ENCODE measurements at regions not wholly inside any gene's neighbourhood (a gene's known extent, or its start where the extent isn't known, plus 50 kb on each side); places are given as distances from the start of the nearest gene placed in this dataset.

DNA sequence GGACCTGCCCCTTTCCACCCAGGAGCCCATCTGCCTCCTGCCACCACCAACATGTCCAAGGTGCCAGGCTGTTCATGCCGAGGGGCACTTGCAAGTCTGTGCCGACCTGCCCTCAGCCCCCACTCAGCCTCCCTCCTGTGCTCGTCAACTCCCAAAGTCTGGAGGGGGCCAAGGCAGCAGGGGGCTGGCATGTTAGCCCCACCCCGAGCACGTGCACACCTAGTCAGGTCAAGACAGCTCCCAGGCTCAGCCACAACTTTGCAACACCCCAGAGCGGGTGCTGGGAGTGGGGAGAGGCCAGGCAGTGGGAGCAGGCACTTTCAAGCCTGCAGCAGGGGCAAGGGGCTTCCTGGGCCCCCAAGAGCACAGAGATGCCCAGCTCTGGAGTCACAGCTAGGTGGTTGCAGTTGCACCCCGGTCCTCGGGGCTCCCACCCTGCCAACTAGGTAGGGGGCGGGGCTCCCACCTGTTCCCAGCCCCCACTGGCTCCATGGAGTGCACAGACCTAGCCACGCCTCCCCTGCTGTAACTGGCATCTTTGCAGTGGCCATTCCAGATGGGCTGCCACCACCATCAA lies 272.5 kb downstream of the CETN3 start:
- TF ChIP-seq, protein P1, sequence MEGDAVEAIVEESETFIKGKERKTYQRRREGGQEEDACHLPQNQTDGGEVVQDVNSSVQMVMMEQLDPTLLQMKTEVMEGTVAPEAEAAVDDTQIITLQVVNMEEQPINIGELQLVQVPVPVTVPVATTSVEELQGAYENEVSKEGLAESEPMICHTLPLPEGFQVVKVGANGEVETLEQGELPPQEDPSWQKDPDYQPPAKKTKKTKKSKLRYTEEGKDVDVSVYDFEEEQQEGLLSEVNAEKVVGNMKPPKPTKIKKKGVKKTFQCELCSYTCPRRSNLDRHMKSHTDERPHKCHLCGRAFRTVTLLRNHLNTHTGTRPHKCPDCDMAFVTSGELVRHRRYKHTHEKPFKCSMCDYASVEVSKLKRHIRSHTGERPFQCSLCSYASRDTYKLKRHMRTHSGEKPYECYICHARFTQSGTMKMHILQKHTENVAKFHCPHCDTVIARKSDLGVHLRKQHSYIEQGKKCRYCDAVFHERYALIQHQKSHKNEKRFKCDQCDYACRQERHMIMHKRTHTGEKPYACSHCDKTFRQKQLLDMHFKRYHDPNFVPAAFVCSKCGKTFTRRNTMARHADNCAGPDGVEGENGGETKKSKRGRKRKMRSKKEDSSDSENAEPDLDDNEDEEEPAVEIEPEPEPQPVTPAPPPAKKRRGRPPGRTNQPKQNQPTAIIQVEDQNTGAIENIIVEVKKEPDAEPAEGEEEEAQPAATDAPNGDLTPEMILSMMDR (IDR thresholded peaks at IDR 0.05; ENCODE audit: insufficient read depth, low read length, poor library complexity, severe bottlenecking), result no peak
- no peak overlapping the region for H3K4me3 ChIP-seq (replicated peaks; ENCODE audit: low read depth, low read length)
- no peaks in the 10 kb centered on the region for H3K27me3 ChIP-seq (replicated peaks; ENCODE audit: control insufficient read depth, insufficient read depth, low read length)
- DNase-seq (ENCODE audit: extremely low read depth, insufficient read length), result no peak
- no peaks in the 10 kb centered on the region for H3K36me3 ChIP-seq (ENCODE audit: control insufficient read depth, insufficient read depth, low read length)

GRCh38 chr5:90135779-90136378 lies 273.7 kb downstream of the CETN3 start:
- TF ChIP-seq, protein P1 (IDR thresholded peaks at IDR 0.05; ENCODE audit: insufficient read depth, low read length, poor library complexity, severe bottlenecking), result peak; percentile 50
- DNase-seq (ENCODE audit: extremely low read depth, insufficient read length), result no peak

GRCh38 chr5:90134892-90135291 lies 274.7 kb downstream of the CETN3 start:
- H3K4me3 ChIP-seq (replicated peaks; ENCODE audit: low read depth, low read length), result no peak overlapping the region
- TF ChIP-seq, protein P1 (IDR thresholded peaks at IDR 0.05; ENCODE audit: insufficient read depth, low read length, poor library complexity, severe bottlenecking), result no peak
- no peak for DNase-seq (ENCODE audit: extremely low read depth, insufficient read length)
- no peaks in the 10 kb centered on the region for H3K27me3 ChIP-seq (replicated peaks; ENCODE audit: control insufficient read depth, insufficient read depth, low read length)
- no peaks in the 10 kb centered on the region for H3K36me3 ChIP-seq (ENCODE audit: control insufficient read depth, insufficient read depth, low read length)

More at GRCh38 chr5:90135779-90136378, 273.7 kb downstream of the CETN3 start:
- H3K27me3 ChIP-seq (replicated peaks; ENCODE audit: control insufficient read depth, insufficient read depth, low read length), result no peaks in the 10 kb centered on the region
- no peaks in the 10 kb centered on the region for H3K36me3 ChIP-seq (ENCODE audit: control insufficient read depth, insufficient read depth, low read length)
- H3K4me3 ChIP-seq (replicated peaks; ENCODE audit: low read depth, low read length), result no peak overlapping the region

DNA sequence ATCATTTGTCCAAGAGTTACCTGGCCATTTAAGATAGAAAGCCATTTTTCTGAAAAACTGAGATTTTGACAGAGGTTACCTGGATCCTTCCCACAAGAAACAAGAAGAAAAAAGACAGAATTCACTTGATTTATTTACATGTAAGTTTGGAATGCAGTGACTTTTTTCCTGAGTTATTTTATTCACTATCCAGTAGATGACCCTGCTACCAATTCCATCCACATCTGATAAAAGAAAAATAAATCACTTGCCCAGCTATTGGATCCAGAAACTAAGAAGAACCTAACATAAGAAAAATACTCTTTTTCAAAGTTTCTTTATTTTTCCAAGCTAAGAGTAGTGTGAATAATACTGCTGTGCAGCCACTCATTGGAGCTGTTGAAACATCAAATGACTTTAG lies 275.2 kb downstream of the CETN3 start:
- no peak for DNase-seq (ENCODE audit: extremely low read depth, insufficient read length)
- no peaks in the 10 kb centered on the region for H3K36me3 ChIP-seq (ENCODE audit: control insufficient read depth, insufficient read depth, low read length)
- H3K4me3 ChIP-seq (replicated peaks; ENCODE audit: low read depth, low read length), result no peak overlapping the region
- H3K27me3 ChIP-seq (replicated peaks; ENCODE audit: control insufficient read depth, insufficient read depth, low read length), result no peaks in the 10 kb centered on the region
- TF ChIP-seq, protein P1 (IDR thresholded peaks at IDR 0.05; ENCODE audit: insufficient read depth, low read length, poor library complexity, severe bottlenecking), result no peak

DNA sequence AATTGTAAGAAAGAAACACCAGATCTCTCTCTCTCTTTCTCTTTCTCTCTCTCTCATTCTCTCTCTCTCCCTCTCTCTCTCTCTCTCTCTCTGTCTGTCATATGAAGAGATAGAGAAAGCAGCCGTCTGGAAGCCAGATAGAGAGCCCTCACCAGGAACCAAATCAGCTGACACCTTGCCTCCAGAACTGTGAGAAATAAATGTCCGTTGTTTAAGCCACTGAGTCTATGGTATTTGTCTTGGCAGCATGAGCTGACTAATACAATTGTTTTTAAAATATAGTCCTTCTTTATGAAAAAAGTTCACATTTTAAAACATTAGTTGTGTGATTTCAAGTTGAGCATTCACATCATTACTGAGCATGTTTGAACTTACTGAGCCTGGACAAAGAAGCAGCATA lies 275.6 kb downstream of the CETN3 start:
- H3K36me3 ChIP-seq (ENCODE audit: control insufficient read depth, insufficient read depth, low read length), result no peaks in the 10 kb centered on the region
- DNase-seq (ENCODE audit: extremely low read depth, insufficient read length), result no peak
- TF ChIP-seq, protein P1 (IDR thresholded peaks at IDR 0.05; ENCODE audit: insufficient read depth, low read length, poor library complexity, severe bottlenecking), result no peak
- no peaks in the 10 kb centered on the region for H3K27me3 ChIP-seq (replicated peaks; ENCODE audit: control insufficient read depth, insufficient read depth, low read length)
- H3K4me3 ChIP-seq (replicated peaks; ENCODE audit: low read depth, low read length), result no peak overlapping the region
